WI38 (cell line): ENCODE measurements at regions not wholly inside any gene's neighbourhood (a gene's known extent, or its start where the extent isn't known, plus 50 kb on each side); places are given as distances from the start of the nearest gene placed in this dataset.
"Not testable (repeated sequence)": the region's sequence is repeated elsewhere in the genome, so short reads cannot be mapped to it uniquely, and the experiment has no call there.

ENCODE experiments used
- H3K4me3 ChIP-seq: 2 replicates; pipeline ENCODE4 v1.5.1; 2011; ENCODE audit warnings: low read depth, mild to moderate bottlenecking, control low read depth, low read length
- CTCF ChIP-seq: IDR thresholded peaks from 2 replicates; pipeline ENCODE4 v1.5.1; 2012; ENCODE audit warnings: low read depth, mild to moderate bottlenecking, control low read depth, low read length

DNA sequence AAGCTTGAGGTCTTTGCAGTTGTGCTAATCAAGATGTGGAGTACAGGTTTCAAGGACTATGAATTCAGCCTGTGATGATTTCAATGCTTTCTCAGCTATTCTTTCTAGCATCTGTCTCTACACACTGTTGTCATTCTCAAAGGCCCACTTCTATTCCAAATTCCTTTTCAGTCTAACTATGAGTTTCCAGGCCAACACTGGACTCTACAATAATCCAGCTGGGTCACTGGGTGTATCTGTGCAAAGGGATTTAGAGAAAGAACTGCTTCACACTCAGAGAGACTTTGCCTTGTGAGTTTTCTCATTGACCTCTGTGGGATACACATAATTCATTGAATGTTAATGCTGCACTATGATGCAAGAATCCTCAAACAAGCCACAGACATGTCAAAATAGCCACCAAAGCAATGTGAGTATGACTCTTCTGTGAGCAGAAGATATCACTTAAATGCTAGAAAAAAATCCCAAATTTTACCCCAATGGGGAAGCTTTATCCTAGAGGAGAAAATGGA lies 171.8 kb upstream of the CLNK start:
- no peak for TF ChIP-seq CTCF
- H3K4me3 ChIP-seq: no peak overlapping the region

- no peak overlapping the region for H3K4me3 ChIP-seq
- no peak for TF ChIP-seq CTCF
Observed at GRCh38 chr4:10853196-10853595, 168.6 kb upstream of the CLNK start.

DNA sequence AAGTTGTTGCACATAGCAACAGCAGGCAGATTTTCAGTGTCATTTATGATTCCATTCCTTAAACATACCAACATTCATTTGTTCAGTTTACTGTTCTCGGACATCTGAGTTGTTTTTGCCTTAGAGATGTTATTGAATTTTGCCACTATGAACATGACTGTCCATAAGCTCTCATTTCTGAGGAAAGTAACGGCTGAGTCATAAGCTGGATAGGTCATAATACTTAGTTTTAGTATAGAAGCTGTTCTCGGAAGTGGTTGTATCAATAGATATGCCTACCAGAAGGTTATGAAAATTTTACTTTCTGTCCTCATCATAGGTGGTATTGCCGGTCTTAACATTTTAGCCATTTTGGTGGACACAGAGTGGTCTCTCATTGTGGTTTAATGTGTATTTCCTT lies 157.1 kb upstream of the CLNK start:
- no peak for TF ChIP-seq CTCF
- H3K4me3 ChIP-seq: no peak overlapping the region

GRCh38 chr4:10837151-10837550 lies 152.6 kb upstream of the CLNK start:
- no peak for TF ChIP-seq CTCF
- no peak overlapping the region for H3K4me3 ChIP-seq

- H3K4me3 ChIP-seq: no peak overlapping the region
- TF ChIP-seq CTCF: no peak
Observed at GRCh38 chr4:10832806-10833628, 148.4 kb upstream of the CLNK start.

DNA sequence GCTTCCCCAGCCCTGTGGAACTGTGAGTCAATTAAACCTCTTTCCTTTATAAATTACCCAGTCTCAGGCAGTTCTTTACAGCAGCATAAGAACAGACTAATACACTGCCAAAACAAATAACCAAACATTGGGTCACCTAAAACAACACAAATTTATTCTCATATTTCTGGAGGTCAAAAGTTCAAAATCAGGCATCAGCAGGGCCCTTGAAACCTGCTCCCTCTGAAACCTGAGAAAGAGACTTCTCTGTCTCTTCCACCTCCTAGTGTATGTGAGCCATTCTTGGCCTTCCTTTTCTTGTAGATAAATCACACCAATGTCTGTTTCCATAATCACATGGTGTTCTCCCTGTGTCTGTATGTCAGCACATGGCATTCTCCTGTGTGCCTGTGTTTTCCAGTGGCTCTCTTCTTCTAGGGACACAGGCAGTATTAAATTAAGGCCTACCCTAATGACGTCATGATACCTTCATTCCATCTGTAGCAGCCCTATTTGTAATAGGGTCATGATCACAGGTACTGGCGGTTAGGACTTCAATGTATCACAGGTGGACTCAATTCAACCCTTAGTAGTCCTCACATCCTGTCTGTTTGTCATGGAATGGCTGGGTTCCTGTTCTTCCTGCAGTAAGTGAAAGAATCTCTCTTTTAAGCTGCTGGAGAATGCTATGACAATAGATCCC lies 147.3 kb upstream of the CLNK start:
- no peak overlapping the region for H3K4me3 ChIP-seq
- TF ChIP-seq CTCF: no peak

DNA sequence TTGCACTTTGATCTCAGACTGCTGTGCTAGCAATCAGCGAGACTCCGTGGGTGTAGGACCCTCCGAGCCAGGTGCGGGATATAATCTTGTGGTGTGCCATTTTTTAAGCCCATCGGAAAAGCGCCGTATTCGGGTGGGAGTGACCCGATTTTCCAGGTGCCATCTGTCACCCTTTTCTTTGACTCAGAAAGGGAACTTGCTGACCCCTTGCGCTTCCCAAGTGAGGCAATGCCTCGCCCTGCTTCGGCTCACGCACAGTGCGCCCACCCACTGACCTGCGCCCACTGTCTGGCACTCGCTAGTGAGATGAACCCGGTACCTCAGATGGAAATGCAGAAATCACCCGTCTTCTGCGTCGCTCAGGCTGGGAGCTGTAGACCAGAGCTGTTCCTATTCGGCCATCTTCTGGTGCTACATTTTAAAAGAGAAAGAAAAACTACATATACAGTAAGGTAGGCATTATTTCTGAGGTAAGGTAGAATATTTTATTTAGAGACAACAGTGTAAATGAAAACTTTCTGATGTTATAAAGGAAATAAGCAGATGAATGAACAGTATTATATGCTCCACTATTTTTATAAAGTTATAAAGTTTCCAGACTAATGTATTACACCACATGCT lies 144.5 kb upstream of the CLNK start:
- not testable (repeated sequence) for H3K4me3 ChIP-seq
